CD4-positive, alpha-beta T cell (primary cell): ENCODE measurements at regions not wholly inside any gene's neighbourhood (a gene's known extent, or its start where the extent isn't known, plus 50 kb on each side); places are given as distances from the start of the nearest gene placed in this dataset.

Experiments
- ATAC-seq: fragments of 200-7000 bp; cut with Tn5 transposase; one replicate; pipeline ENCODE4 v1.10.0; 2022; ENCODE audit warnings: mild to moderate bottlenecking; ENCODE audit not compliant: poor library complexity
- CTCF ChIA-PET: fragments of 350-600 bp; sonication (Branson Sonifier 250); formaldehyde crosslinking; loops from one replicate; lab custom pipeline; 2021; ENCODE audit warnings: antibody characterized with exemption, inconsistent platforms; lab: Charles Lee
- POLR2A ChIA-PET: fragments of 350-600 bp; sonication (Branson Sonifier 250); formaldehyde crosslinking; loops from one replicate; lab custom pipeline; 2021; ENCODE audit warnings: antibody characterized with exemption, inconsistent platforms; lab: Charles Lee
- DNase-seq, 14 experiments: peaks; one replicate each; pipeline ENCODE4 v3.0.0-alpha.2; 2013 to 2020; ENCODE audit warnings: mixed read lengths in 2 of 14
- H3K27ac ChIP-seq, 2 donors: one replicate each; pipeline versions ENCODE4 v1.5.1 to v1.7.0; 2013; ENCODE audit warnings: low read length in 2 of 2, low read depth in 1 of 2, mild to moderate bottlenecking in 1 of 2
- H3K27me3 ChIP-seq, 2 experiments: 1 replicate in 1 of 2; 2 replicates in 1 of 2; pipeline versions ENCODE4 v1.6.1 to v1.7.0; 2013; ENCODE audit warnings: low read length in 2 of 2, control low read depth in 1 of 2, mild to moderate bottlenecking in 1 of 2, moderate library complexity in 1 of 2; ENCODE audit not compliant: insufficient read depth in 2 of 2, control insufficient read depth in 1 of 2
- H3K36me3 ChIP-seq: one replicate; pipeline ENCODE4 v1.6.1; 2013; ENCODE audit warnings: low read length, control low read depth; ENCODE audit not compliant: insufficient read depth
- H3K4me1 ChIP-seq: one replicate; pipeline ENCODE4 v1.6.1; 2013; ENCODE audit warnings: low read length, control low read depth; ENCODE audit not compliant: insufficient read depth
- H3K4me3 ChIP-seq: one replicate; pipeline ENCODE4 v1.5.1; 2013; ENCODE audit warnings: mild to moderate bottlenecking, low read length, moderate library complexity
- H3K9me3 ChIP-seq, 2 experiments: 1 replicate in 1 of 2; 2 replicates in 1 of 2; pipeline versions ENCODE4 v1.6.1 to v1.7.0; 2013; ENCODE audit warnings: low read length in 2 of 2, mild to moderate bottlenecking in 2 of 2, control low read depth in 1 of 2, moderate library complexity in 1 of 2; ENCODE audit not compliant: control insufficient read depth in 1 of 2, insufficient read depth in 1 of 2
- H3K27ac Mint-ChIP-seq: one replicate; pipeline ENCODE4 v1.8.0; 2020; ENCODE audit warnings: mixed read lengths
- H3K27me3 Mint-ChIP-seq: one replicate; pipeline ENCODE4 v1.8.0; 2021; ENCODE audit warnings: mixed read lengths
- H3K36me3 Mint-ChIP-seq: one replicate; pipeline ENCODE4 v1.8.0; 2021; ENCODE audit warnings: low read depth, mixed read lengths
- H3K4me1 Mint-ChIP-seq: one replicate; pipeline ENCODE4 v1.8.0; 2021; ENCODE audit warnings: low read depth, mixed read lengths
- H3K4me3 Mint-ChIP-seq: one replicate; pipeline ENCODE4 v1.8.0; 2020; ENCODE audit warnings: mild to moderate bottlenecking, mixed read lengths
- H3K9me3 Mint-ChIP-seq: one replicate; pipeline ENCODE4 v1.8.0; 2020; ENCODE audit warnings: mixed read lengths
- CTCF ChIP-seq: fragments of 200-600 bp; IDR thresholded peaks from one replicate; pipeline ENCODE4 v1.8.0; 2022; ENCODE audit warnings: antibody characterized with exemption, mild to moderate bottlenecking
- intact Hi-C, 2 experiments: fragments of 100-400 bp; cut with DNase I in 1 of 2; cut with micrococcal nuclease in 1 of 2; formaldehyde crosslinking; loops; one replicate each; pipeline versions ENCODE4 v1.15.1 to v1.9.0; 2023 to 2025; cut with DNase I, micrococcal nuclease

- Histone ChIP-seq H3K27me3 (no peaks in the 10 kb centered on the region), H3K36me3 (no peaks in the 10 kb centered on the region), H3K9me3 (no peaks in the 10 kb centered on the region), H3K27ac (no peak overlapping the region), H3K4me3 (no peak overlapping the region), H3K4me1 (no peaks in the 10 kb centered on the region)
- TF ChIP-seq CTCF: no peak
- Mint-ChIP-seq H3K27me3 (no peaks in the 10 kb centered on the region), H3K36me3 (no peaks in the 10 kb centered on the region), H3K4me1 (no peaks in the 10 kb centered on the region), H3K9me3 (no peaks in the 10 kb centered on the region), H3K4me3 (no peak overlapping the region), H3K27ac (no peak overlapping the region)
- ChIA-PET CTCF (no interaction called here), POLR2A (no interaction called here)
- no peak for ATAC-seq
- DNase-seq: no peak
- intact Hi-C loops: no loop called here
Observed at GRCh38 chr7:120201290-120201689, 71.7 kb upstream of the KCND2 start.

- POLR2A ChIA-PET: no interaction called here
- CTCF ChIA-PET: no interaction called here
Observed at GRCh38 chr7:120205101-120205500, 67.9 kb upstream of the KCND2 start.

GRCh38 chr7:120207037-120207436, 65.9 kb upstream of the KCND2 start:
- intact Hi-C loops: no loop called here

More at GRCh38 chr7:120205101-120205500, 67.9 kb upstream of the KCND2 start:
- Mint-ChIP-seq H3K4me1 (no peaks in the 10 kb centered on the region), H3K27ac (no peak overlapping the region), H3K9me3 (peaks cover 5% of the 10 kb centered on the region), H3K4me3 (no peak overlapping the region), H3K27me3 (no peaks in the 10 kb centered on the region), H3K36me3 (no peaks in the 10 kb centered on the region)
- Histone ChIP-seq H3K4me3 (no peak overlapping the region), H3K27ac (no peak overlapping the region), H3K9me3 (peaks cover 0 to 5% of the 10 kb centered on the region in 2 experiments), H3K27me3 (no peaks in the 10 kb centered on the region), H3K36me3 (no peaks in the 10 kb centered on the region), H3K4me1 (no peaks in the 10 kb centered on the region)
- intact Hi-C loops: no loop called here
- ATAC-seq (no peak), DNase-seq (no peak)
- no peak for TF ChIP-seq CTCF

More at GRCh38 chr7:120207037-120207436, 65.9 kb upstream of the KCND2 start:
- H3K27ac Mint-ChIP-seq: no peak overlapping the region
- Histone ChIP-seq H3K4me3 (no peak overlapping the region), H3K27me3 (no peaks in the 10 kb centered on the region), H3K4me1 (no peaks in the 10 kb centered on the region), H3K27ac (no peak overlapping the region), H3K9me3 (peaks cover 0 to 5% of the 10 kb centered on the region in 2 experiments), H3K36me3 (no peaks in the 10 kb centered on the region)
- CTCF ChIA-PET: no interaction called here
- ATAC-seq (no peak), DNase-seq (no peak)
- H3K36me3 Mint-ChIP-seq: no peaks in the 10 kb centered on the region
- H3K4me1 Mint-ChIP-seq: no peaks in the 10 kb centered on the region
- H3K27me3 Mint-ChIP-seq: no peaks in the 10 kb centered on the region
- H3K9me3 Mint-ChIP-seq: peaks cover 10% of the 10 kb centered on the region
- TF ChIP-seq CTCF: no peak
- POLR2A ChIA-PET: no interaction called here
- no peak overlapping the region for H3K4me3 Mint-ChIP-seq
